BLaER1 treated with 17β-estradiol and CSF1 and Interleukin-3, amounts not matched to agents 10 nM and 100 nM (cell line): ENCODE measurements at regions not wholly inside any gene's neighbourhood (a gene's known extent, or its start where the extent isn't known, plus 50 kb on each side); places are given as distances from the start of the nearest gene placed in this dataset.
"Not testable (repeated sequence)": the region's sequence is repeated elsewhere in the genome, so short reads cannot be mapped to it uniquely, and the experiment has no call there.

ENCODE experiments used
- H3K27ac ChIP-seq, 11 experiments: shearing (Covaris generic); formaldehyde crosslinking; 2 replicates each; pipeline ENCODE4 v1.8.1; 2022
- H3K27me3 ChIP-seq, 11 experiments: shearing (Covaris generic); formaldehyde crosslinking; 2 replicates each; pipeline ENCODE4 v1.8.1; 2022
- H3K36me3 ChIP-seq, 11 experiments: shearing (Covaris generic); formaldehyde crosslinking; 2 replicates each; pipeline ENCODE4 v1.8.1; 2022
- H3K4me1 ChIP-seq, 10 experiments: shearing (Covaris generic); formaldehyde crosslinking; 2 replicates each; pipeline ENCODE4 v1.8.1; 2022
- H3K4me2 ChIP-seq, 11 experiments: shearing (Covaris generic); formaldehyde crosslinking; 2 replicates each; pipeline ENCODE4 v1.8.1; 2022
- H3K4me3 ChIP-seq, 10 experiments: shearing (Covaris generic); formaldehyde crosslinking; 2 replicates each; pipeline ENCODE4 v1.8.1; 2022
- H3K9ac ChIP-seq, 11 experiments: shearing (Covaris generic); formaldehyde crosslinking; 2 replicates each; pipeline ENCODE4 v1.8.1; 2022
- H3K9me3 ChIP-seq, 11 experiments: shearing (Covaris generic); formaldehyde crosslinking; replicated peaks in 1 of 11; 2 replicates each; pipeline ENCODE4 v1.8.1; 2022
- H4K20me1 ChIP-seq, 11 experiments: shearing (Covaris generic); formaldehyde crosslinking; 2 replicates each; pipeline ENCODE4 v1.8.1; 2022
- Cebpa-rat ChIP-seq, 11 experiments: shearing (Covaris generic); IDR thresholded peaks; 2 replicates each; pipeline ENCODE4 v1.8.1; 2022

- Histone ChIP-seq H3K9me3 (peaks cover 0 to 5% (median 0%) of the 10 kb centered on the region in 11 experiments; a peak in 2 of 22 replicates), H3K4me3 (no peak overlapping the region), H3K36me3 (no peaks in the 10 kb centered on the region), H4K20me1 (no peaks in the 10 kb centered on the region), H3K27ac (no peak overlapping the region), H3K9ac (no peak overlapping the region), H3K27me3 (no peaks in the 10 kb centered on the region), H3K4me1 (peaks cover 0 to 15% (median 9%) of the 10 kb centered on the region in 10 experiments; a peak in 16 of 20 replicates), H3K4me2 (no peak overlapping the region)
- no peak for TF ChIP-seq Cebpa-rat (IDR thresholded peaks at IDR 0.05)
Observed at GRCh38 chr4:183014361-183015084, 84.5 kb upstream of the WWC2 start.

GRCh38 chr4:183013730-183014002 lies 85.4 kb upstream of the WWC2 start:
- H3K4me2 ChIP-seq = no peak overlapping the region
- no peaks in the 10 kb centered on the region for H4K20me1 ChIP-seq
- peaks cover 0 to 15% (median 9%) of the 10 kb centered on the region in 10 experiments; a peak in 16 of 20 replicates for H3K4me1 ChIP-seq
- no peak for TF ChIP-seq Cebpa-rat (IDR thresholded peaks at IDR 0.05)
- H3K9ac ChIP-seq = no peak overlapping the region
- peaks cover 0 to 5% (median 0%) of the 10 kb centered on the region in 11 experiments; a peak in 2 of 22 replicates for H3K9me3 ChIP-seq
- no peaks in the 10 kb centered on the region for H3K27me3 ChIP-seq
- no peaks in the 10 kb centered on the region for H3K36me3 ChIP-seq
- no peak overlapping the region for H3K4me3 ChIP-seq
- no peak overlapping the region for H3K27ac ChIP-seq

- H3K27me3 ChIP-seq = no peaks in the 10 kb centered on the region
Observed at GRCh38 chr4:183012879-183013729, 86.0 kb upstream of the WWC2 start.

GRCh38 chr4:183011213-183011907 lies 87.7 kb upstream of the WWC2 start:
- TF ChIP-seq Cebpa-rat (IDR thresholded peaks at IDR 0.05) = no peak
- Histone ChIP-seq H3K36me3 (no peaks in the 10 kb centered on the region), H3K4me3 (no peak overlapping the region), H3K27ac (no peak overlapping the region), H3K4me2 (no peak overlapping the region), H3K9ac (no peak overlapping the region), H3K4me1 (no peaks in the 10 kb centered on the region), H3K27me3 (no peaks in the 10 kb centered on the region), H3K9me3 (peaks cover 0 to 5% (median 0%) of the 10 kb centered on the region in 11 experiments; a peak in 2 of 22 replicates), H4K20me1 (no peaks in the 10 kb centered on the region)

More at GRCh38 chr4:183012879-183013729, 86.0 kb upstream of the WWC2 start:
- peaks cover 0 to 5% (median 0%) of the 10 kb centered on the region in 11 experiments; a peak in 2 of 22 replicates for H3K9me3 ChIP-seq
- H3K4me2 ChIP-seq = no peak overlapping the region
- H3K27ac ChIP-seq = no peak overlapping the region
- H3K4me1 ChIP-seq = peaks cover 0 to 15% (median 9%) of the 10 kb centered on the region in 10 experiments; a peak in 16 of 20 replicates
- no peaks in the 10 kb centered on the region for H3K36me3 ChIP-seq
- TF ChIP-seq Cebpa-rat (IDR thresholded peaks at IDR 0.05) = no peak
- no peaks in the 10 kb centered on the region for H4K20me1 ChIP-seq
- no peak overlapping the region for H3K4me3 ChIP-seq
- no peak overlapping the region for H3K9ac ChIP-seq

- Histone ChIP-seq H3K4me1 (no peaks in the 10 kb centered on the region), H3K27me3 (no peaks in the 10 kb centered on the region), H3K27ac (no peak overlapping the region), H3K36me3 (no peaks in the 10 kb centered on the region), H3K4me2 (no peak overlapping the region), H4K20me1 (no peaks in the 10 kb centered on the region), H3K9me3 (peaks cover 0 to 15% (median 9%) of the 10 kb centered on the region in 11 experiments; a peak in 15 of 22 replicates), H3K4me3 (no peak overlapping the region), H3K9ac (no peak overlapping the region)
- no peak for TF ChIP-seq Cebpa-rat (IDR thresholded peaks at IDR 0.05)
Observed at GRCh38 chr4:183008492-183008891, 90.6 kb upstream of the WWC2 start.

- not testable (repeated sequence) for H3K9ac ChIP-seq, H3K4me2 ChIP-seq, H3K27me3 ChIP-seq, H3K36me3 ChIP-seq, H3K27ac ChIP-seq, H3K4me3 ChIP-seq, H4K20me1 ChIP-seq, H3K4me1 ChIP-seq
- peaks cover 0 to 14% (median 9%) of the 10 kb centered on the region in 11 experiments; a peak in 14 of 22 replicates for H3K9me3 ChIP-seq
Observed at GRCh38 chr4:183004370-183004769, 87.2 kb upstream of the DCTD start.

- no peaks in the 10 kb centered on the region for H3K36me3 ChIP-seq
- H3K27me3 ChIP-seq = no peaks in the 10 kb centered on the region
- H3K27ac ChIP-seq = no peak overlapping the region
- no peak overlapping the region for H3K4me2 ChIP-seq
- no peak for TF ChIP-seq Cebpa-rat (IDR thresholded peaks at IDR 0.05)
- no peaks in the 10 kb centered on the region for H4K20me1 ChIP-seq
- no peak overlapping the region for H3K9ac ChIP-seq
- H3K4me3 ChIP-seq = no peak overlapping the region
- no peaks in the 10 kb centered on the region for H3K4me1 ChIP-seq
- H3K9me3 ChIP-seq = peaks cover 19 to 47% (median 30%) of the 10 kb centered on the region in 11 experiments
Observed at GRCh38 chr4:182994171-182994570, 77.0 kb upstream of the DCTD start.

- Histone ChIP-seq H3K4me3 (no peak overlapping the region), H3K27ac (peak overlapping the region in 3 of 11 experiments; percentile 27 to 42 (median 32); a peak in 4 of 22 replicates), H4K20me1 (no peaks in the 10 kb centered on the region), H3K36me3 (no peaks in the 10 kb centered on the region), H3K4me1 (peaks cover 23 to 55% (median 32%) of the 10 kb centered on the region in 10 experiments), H3K4me2 (peak overlapping the region; percentile 28 to 88 (median 49); a peak in 21 of 22 replicates), H3K9me3 (peaks cover 5 to 26% (median 10%) of the 10 kb centered on the region in 11 experiments; a peak in 11 of 22 replicates), H3K9ac (no peak overlapping the region), H3K27me3 (no peaks in the 10 kb centered on the region)
- TF ChIP-seq Cebpa-rat (IDR thresholded peaks at IDR 0.05) = no peak
Observed at GRCh38 chr4:182978152-182978827, 61.1 kb upstream of the DCTD start.
